ENCODE measurements at regions not wholly inside any gene's neighbourhood (a gene's known extent, or its start where the extent isn't known, plus 50 kb on each side); places are given as distances from the start of the nearest gene placed in this dataset.

- Histone ChIP-seq H3K27me3 (peaks cover 6% of the 10 kb centered on the region), H3K4me1 (no peaks in the 10 kb centered on the region), H3K4me3 (no peak overlapping the region), H3K9me3 (no peaks in the 10 kb centered on the region), H3K27ac (no peak overlapping the region), H3K36me3 (no peaks in the 10 kb centered on the region)
- WGBS, 2 donors (ENCODE audit: low coverage in 1 of 2) = 69% methylated on average over 3 of the region's 5 CpGs; no CpG with 5 or more reads in 1 of the 2 donors
- no peak for TF ChIP-seq POLR2A (IDR thresholded peaks at IDR 0.05)
- TF ChIP-seq EP300 (IDR thresholded peaks at IDR 0.05) = no peak
- no peak for TF ChIP-seq POLR2AphosphoS5 (IDR thresholded peaks at IDR 0.05)
- no peak for TF ChIP-seq CTCF (IDR thresholded peaks at IDR 0.05)
- no peak for ATAC-seq
These were observed 185.3 kb upstream of the RAB6C start for GRCh38 chr2:129794116-129794515.

- 76 to 84% methylated on average over 5 of the region's 15 CpGs for WGBS, 2 donors (ENCODE audit: low coverage in 1 of 2)
- no peak for ATAC-seq
These were observed 184.9 kb upstream of the RAB6C start for GRCh38 chr2:129794540-129794939.

GRCh38 chr2:129796225-129796624, 183.2 kb upstream of the RAB6C start:
- Histone ChIP-seq H3K9me3 (no peaks in the 10 kb centered on the region), H3K4me1 (no peaks in the 10 kb centered on the region), H3K4me3 (no peak overlapping the region), H3K36me3 (no peaks in the 10 kb centered on the region), H3K27ac (no peak overlapping the region), H3K27me3 (peaks cover 6% of the 10 kb centered on the region)
- TF ChIP-seq POLR2A (IDR thresholded peaks at IDR 0.05) = no peak
- TF ChIP-seq EP300 (IDR thresholded peaks at IDR 0.05) = no peak
- TF ChIP-seq POLR2AphosphoS5 (IDR thresholded peaks at IDR 0.05) = no peak
- no peak for TF ChIP-seq CTCF (IDR thresholded peaks at IDR 0.05)
- no peak for ATAC-seq
- no CpG with 5 or more reads among the region's 7 CpGs for WGBS, 2 donors (ENCODE audit: low coverage in 1 of 2)

More at GRCh38 chr2:129794540-129794939, 184.9 kb upstream of the RAB6C start:
- H3K4me3 ChIP-seq = no peak overlapping the region
- no peak for TF ChIP-seq POLR2AphosphoS5 (IDR thresholded peaks at IDR 0.05)
- no peak for TF ChIP-seq CTCF (IDR thresholded peaks at IDR 0.05)
- no peak for TF ChIP-seq EP300 (IDR thresholded peaks at IDR 0.05)
- H3K27me3 ChIP-seq = peaks cover 6% of the 10 kb centered on the region
- no peaks in the 10 kb centered on the region for H3K4me1 ChIP-seq
- no peak overlapping the region for H3K27ac ChIP-seq
- no peaks in the 10 kb centered on the region for H3K36me3 ChIP-seq
- no peaks in the 10 kb centered on the region for H3K9me3 ChIP-seq

GRCh38 chr2:129796801-129797488, 182.5 kb upstream of the RAB6C start:
- Histone ChIP-seq H3K27me3 (peaks cover 6% of the 10 kb centered on the region), H3K4me3 (no peak overlapping the region), H3K36me3 (no peaks in the 10 kb centered on the region), H3K4me1 (no peaks in the 10 kb centered on the region), H3K9me3 (no peaks in the 10 kb centered on the region), H3K27ac (no peak overlapping the region)
- TF ChIP-seq POLR2AphosphoS5 (IDR thresholded peaks at IDR 0.05) (no peak), EP300 (IDR thresholded peaks at IDR 0.05) (no peak), POLR2A (IDR thresholded peaks at IDR 0.05) (no peak), CTCF (IDR thresholded peaks at IDR 0.05) (no peak)
- ATAC-seq = no peak
- WGBS, 2 donors (ENCODE audit: low coverage in 1 of 2) = 70% methylated on average over 4 of the region's 9 CpGs; no CpG with 5 or more reads in 1 of the 2 donors

All from gastroesophageal sphincter (tissue), 4 donors.